Neural progenitor cell (in vitro differentiated cells): ENCODE measurements at regions not wholly inside any gene's neighbourhood (a gene's known extent, or its start where the extent isn't known, plus 50 kb on each side); places are given as distances from the start of the nearest gene placed in this dataset.
A peak's percentile ranks its signal among the peaks of the same experiment; 100 is the strongest.

ENCODE experiments used
- DNase-seq: peaks from one replicate; pipeline ENCODE4 v3.0.0-alpha.2; 2016; ENCODE audit warnings: low spot score
- H2AFZ ChIP-seq: fragments of 200-600 bp; sonication (generic); replicated peaks from 2 replicates; pipeline ENCODE4 v1.6.1; 2016; ENCODE audit warnings: antibody characterized with exemption
- H3F3A ChIP-seq: fragments of 200-600 bp; sonication (generic); 2 replicates; pipeline ENCODE4 v1.6.1; 2016; ENCODE audit warnings: antibody characterized with exemption, low read depth
- H3K27ac ChIP-seq: fragments of 200-600 bp; sonication (generic); 2 replicates; pipeline ENCODE4 v1.5.1; 2016; ENCODE audit warnings: mild to moderate bottlenecking
- H3K27me3 ChIP-seq: fragments of 200-600 bp; sonication (generic); 2 replicates; pipeline ENCODE4 v1.6.1; 2016; ENCODE audit warnings: mild to moderate bottlenecking, moderate library complexity
- H3K36me3 ChIP-seq: fragments of 200-600 bp; sonication (generic); 2 replicates; pipeline ENCODE4 v1.5.1; 2016
- H3K4me1 ChIP-seq: fragments of 200-600 bp; sonication (generic); 2 replicates; pipeline ENCODE4 v1.6.1; 2016; ENCODE audit warnings: mixed run types
- H3K4me2 ChIP-seq: fragments of 200-600 bp; sonication (generic); 2 replicates; pipeline ENCODE4 v1.6.1; 2016
- H3K4me3 ChIP-seq: fragments of 200-600 bp; sonication (generic); 2 replicates; pipeline ENCODE4 v1.5.1; 2016
- H3K79me2 ChIP-seq: fragments of 200-600 bp; sonication (generic); 2 replicates; pipeline ENCODE4 v1.6.1; 2016; ENCODE audit warnings: low read depth
- H3K9ac ChIP-seq: fragments of 200-600 bp; sonication (generic); 2 replicates; pipeline ENCODE4 v1.6.1; 2016
- H3K9me3 ChIP-seq: fragments of 200-600 bp; sonication (generic); 2 replicates; pipeline ENCODE4 v1.5.1; 2016; ENCODE audit warnings: low read depth
- H4K20me1 ChIP-seq: fragments of 200-600 bp; sonication (generic); 2 replicates; pipeline ENCODE4 v1.6.1; 2016; ENCODE audit warnings: low read depth
- H3K27ac Mint-ChIP-seq: 3 replicates; pipeline ENCODE4 v1.8.0; 2021; ENCODE audit warnings: mixed read lengths
- H3K27me3 Mint-ChIP-seq: 2 replicates; pipeline ENCODE4 v1.8.0; 2022; ENCODE audit warnings: low read depth, mild to moderate bottlenecking, inconsistent platforms, moderate library complexity, mixed read lengths; ENCODE audit not compliant: insufficient read depth
- H3K36me3 Mint-ChIP-seq: 3 replicates; pipeline ENCODE4 v1.8.0; 2021; ENCODE audit warnings: mixed read lengths
- H3K4me1 Mint-ChIP-seq: 3 replicates; pipeline ENCODE4 v1.8.0; 2021; ENCODE audit warnings: mixed read lengths
- H3K4me3 Mint-ChIP-seq: 3 replicates; pipeline ENCODE4 v1.8.0; 2021; ENCODE audit warnings: mild to moderate bottlenecking, moderate library complexity, mixed read lengths
- H3K9me3 Mint-ChIP-seq: 3 replicates; pipeline ENCODE4 v1.8.0; 2020; ENCODE audit warnings: mixed read lengths
- CTCF ChIP-seq: fragments of 200-600 bp; sonication (generic); IDR thresholded peaks from 2 replicates; pipeline ENCODE4 v1.5.1; 2017; ENCODE audit warnings: antibody characterized with exemption, mild to moderate bottlenecking
- EZH2 ChIP-seq: fragments of 200-600 bp; sonication (generic); IDR thresholded peaks from 2 replicates; pipeline ENCODE4 v1.6.1; 2017; ENCODE audit warnings: antibody characterized with exemption, mild to moderate bottlenecking, moderate library complexity
- EZH2phosphoT487 ChIP-seq: fragments of 200-600 bp; sonication (generic); IDR thresholded peaks from 2 replicates; pipeline ENCODE4 v1.6.1; 2017; ENCODE audit warnings: antibody characterized with exemption

GRCh38 chr5:120257358-120257971, 206.6 kb upstream of the PRR16 start:
- H2AFZ ChIP-seq, result peak overlapping the region; percentile 59

GRCh38 chr5:120258123-120258522, 206.0 kb upstream of the PRR16 start:
- Histone ChIP-seq H3K36me3 (no peaks in the 10 kb centered on the region), H3K4me3 (no peak overlapping the region), H3K4me1 (no peaks in the 10 kb centered on the region), H3K9me3 (no peaks in the 10 kb centered on the region), H3K79me2 (no peaks in the 10 kb centered on the region), H2AFZ (peak overlapping the region; percentile 59), H3K27ac (no peak overlapping the region), H4K20me1 (no peaks in the 10 kb centered on the region), H3K9ac (no peak overlapping the region), H3F3A (no peaks in the 10 kb centered on the region), H3K27me3 (no peaks in the 10 kb centered on the region), H3K4me2 (no peak overlapping the region)
- no peaks in the 10 kb centered on the region for H3K36me3 Mint-ChIP-seq
- no peaks in the 10 kb centered on the region for H3K9me3 Mint-ChIP-seq
- H3K4me3 Mint-ChIP-seq, result no peak overlapping the region
- DNase-seq, result no peak
- no peaks in the 10 kb centered on the region for H3K27me3 Mint-ChIP-seq
- H3K27ac Mint-ChIP-seq, result no peak overlapping the region
- TF ChIP-seq EZH2 (no peak), CTCF (no peak), EZH2phosphoT487 (no peak)
- H3K4me1 Mint-ChIP-seq, result no peaks in the 10 kb centered on the region

More at GRCh38 chr5:120257358-120257971, 206.6 kb upstream of the PRR16 start:
- no peaks in the 10 kb centered on the region for H3K79me2 ChIP-seq
- H3K9ac ChIP-seq, result no peak overlapping the region
- no peak overlapping the region for H3K4me2 ChIP-seq
- Mint-ChIP-seq H3K4me1 (no peaks in the 10 kb centered on the region), H3K4me3 (no peak overlapping the region), H3K36me3 (no peaks in the 10 kb centered on the region), H3K27me3 (no peaks in the 10 kb centered on the region), H3K9me3 (no peaks in the 10 kb centered on the region), H3K27ac (no peak overlapping the region)
- no peaks in the 10 kb centered on the region for H3K36me3 ChIP-seq
- H3K9me3 ChIP-seq, result no peaks in the 10 kb centered on the region
- no peaks in the 10 kb centered on the region for H3F3A ChIP-seq
- H3K4me1 ChIP-seq, result no peaks in the 10 kb centered on the region
- no peak overlapping the region for H3K27ac ChIP-seq
- TF ChIP-seq EZH2phosphoT487 (no peak), CTCF (no peak), EZH2 (no peak)
- DNase-seq, result no peak
- no peaks in the 10 kb centered on the region for H3K27me3 ChIP-seq
- H4K20me1 ChIP-seq, result no peaks in the 10 kb centered on the region
- no peak overlapping the region for H3K4me3 ChIP-seq

- Mint-ChIP-seq H3K36me3 (no peaks in the 10 kb centered on the region), H3K4me3 (no peak overlapping the region), H3K9me3 (no peaks in the 10 kb centered on the region)
Measured at GRCh38 chr5:120260651-120261050, 203.4 kb upstream of the PRR16 start.

More at GRCh38 chr5:120260651-120261050, 203.4 kb upstream of the PRR16 start:
- H3K4me1 Mint-ChIP-seq, result no peaks in the 10 kb centered on the region
- H3F3A ChIP-seq, result no peaks in the 10 kb centered on the region
- H2AFZ ChIP-seq, result no peak overlapping the region
- H3K27ac Mint-ChIP-seq, result no peak overlapping the region
- TF ChIP-seq CTCF (no peak), EZH2 (no peak), EZH2phosphoT487 (no peak)
- no peak overlapping the region for H3K4me3 ChIP-seq
- H3K27me3 ChIP-seq, result no peaks in the 10 kb centered on the region
- no peak overlapping the region for H3K4me2 ChIP-seq
- H3K27ac ChIP-seq, result no peak overlapping the region
- H3K9ac ChIP-seq, result no peak overlapping the region
- no peaks in the 10 kb centered on the region for H3K79me2 ChIP-seq
- no peak for DNase-seq
- H3K27me3 Mint-ChIP-seq, result no peaks in the 10 kb centered on the region
- H4K20me1 ChIP-seq, result no peaks in the 10 kb centered on the region
- no peaks in the 10 kb centered on the region for H3K9me3 ChIP-seq
- H3K36me3 ChIP-seq, result no peaks in the 10 kb centered on the region
- no peaks in the 10 kb centered on the region for H3K4me1 ChIP-seq
